GM18502 (cell line): ENCODE measurements at regions not wholly inside any gene's neighbourhood (a gene's known extent, or its start where the extent isn't known, plus 50 kb on each side); places are given as distances from the start of the nearest gene placed in this dataset.
A peak's percentile ranks its signal among the peaks of the same experiment; 100 is the strongest.
"Not testable (repeated sequence)": the region's sequence is repeated elsewhere in the genome, so short reads cannot be mapped to it uniquely, and the experiment has no call there.

Experiments
- ATAC-seq: cut with Tn5 transposase; IDR thresholded peaks from one replicate; pipeline ENCODE4 v1.9.1; 2021; ENCODE audit warnings: mild to moderate bottlenecking; ENCODE audit not compliant: unreplicated experiment, poor library complexity

GRCh38 chr6:37078814-37079213, 73.4 kb downstream of the FGD2 start:
- ATAC-seq, result no peak

- ATAC-seq, result no peak
These were observed 75.7 kb downstream of the FGD2 start for GRCh38 chr6:37081042-37081607.

GRCh38 chr6:37082390-37083130, 77.1 kb downstream of the FGD2 start:
- ATAC-seq, result no peak

GRCh38 chr6:37083243-37084138, 78.0 kb downstream of the FGD2 start:
- ATAC-seq, result no peak

- ATAC-seq, result not testable (repeated sequence)
These were observed 79.2 kb downstream of the FGD2 start for GRCh38 chr6:37084665-37085064.

- no peak for ATAC-seq
These were observed 79.7 kb downstream of the FGD2 start for GRCh38 chr6:37085198-37085597.

- no peak for ATAC-seq
These were observed 81.1 kb upstream of the PIM1 start for GRCh38 chr6:37088897-37089296.

DNA sequence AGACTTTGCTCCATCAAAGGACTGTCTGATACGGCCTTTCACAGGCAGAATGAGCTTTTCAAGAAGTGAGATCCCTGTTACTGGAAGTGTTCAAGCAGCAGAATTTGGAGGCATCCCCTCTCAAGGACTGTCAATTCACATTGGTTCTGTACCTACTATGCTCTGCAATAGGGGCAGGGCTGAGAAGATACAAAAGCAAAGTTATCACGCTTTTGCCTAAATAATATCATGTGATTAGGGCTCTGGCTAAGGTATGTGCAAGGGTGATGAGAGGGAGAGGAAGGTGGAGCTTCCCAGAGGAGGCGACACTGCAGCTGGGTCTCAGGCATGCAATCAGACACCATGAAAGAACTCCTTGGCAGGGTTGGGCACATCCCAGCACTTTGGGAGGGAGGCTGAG, 80.2 kb upstream of the PIM1 start:
- no peak for ATAC-seq

DNA sequence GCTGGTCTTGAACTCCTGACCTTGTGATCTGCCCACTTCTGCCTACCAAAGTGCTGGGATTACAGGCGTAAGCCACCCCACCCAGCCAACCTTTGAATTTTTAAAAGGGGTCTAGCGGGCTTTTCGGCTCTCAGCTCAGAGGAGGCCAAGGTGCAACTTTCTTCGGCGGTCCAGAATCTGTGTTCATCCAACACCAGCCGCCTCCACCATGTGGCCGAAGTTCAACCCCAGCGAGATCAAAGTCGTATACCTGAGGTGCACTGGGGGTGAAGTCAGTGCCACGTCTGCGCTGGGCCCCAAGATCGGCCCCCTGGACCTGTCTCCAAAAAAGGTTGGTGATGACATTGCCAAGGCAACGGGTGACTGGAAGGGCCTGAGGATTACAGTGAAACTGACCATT, 78.8 kb upstream of the PIM1 start:
- not testable (repeated sequence) for ATAC-seq

DNA sequence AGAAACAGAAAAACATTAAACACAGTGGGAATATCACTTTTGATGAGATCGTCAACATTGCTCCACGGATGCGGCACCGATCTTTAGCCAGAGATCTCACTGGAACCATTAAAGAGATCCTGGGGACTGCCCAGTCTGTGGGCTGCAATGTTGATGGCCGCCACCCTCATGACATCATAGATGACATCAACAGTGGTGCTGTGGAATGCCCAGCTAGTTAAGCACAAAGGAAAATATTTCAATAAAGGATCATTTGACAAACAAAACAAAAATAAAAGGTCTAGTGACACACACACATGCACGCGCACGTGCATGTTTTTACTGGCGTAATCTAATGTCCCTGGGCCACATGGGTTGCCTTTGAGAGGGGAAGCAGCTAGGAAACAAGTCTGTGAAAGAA, 78.4 kb upstream of the PIM1 start:
- ATAC-seq, result not testable (repeated sequence)

DNA sequence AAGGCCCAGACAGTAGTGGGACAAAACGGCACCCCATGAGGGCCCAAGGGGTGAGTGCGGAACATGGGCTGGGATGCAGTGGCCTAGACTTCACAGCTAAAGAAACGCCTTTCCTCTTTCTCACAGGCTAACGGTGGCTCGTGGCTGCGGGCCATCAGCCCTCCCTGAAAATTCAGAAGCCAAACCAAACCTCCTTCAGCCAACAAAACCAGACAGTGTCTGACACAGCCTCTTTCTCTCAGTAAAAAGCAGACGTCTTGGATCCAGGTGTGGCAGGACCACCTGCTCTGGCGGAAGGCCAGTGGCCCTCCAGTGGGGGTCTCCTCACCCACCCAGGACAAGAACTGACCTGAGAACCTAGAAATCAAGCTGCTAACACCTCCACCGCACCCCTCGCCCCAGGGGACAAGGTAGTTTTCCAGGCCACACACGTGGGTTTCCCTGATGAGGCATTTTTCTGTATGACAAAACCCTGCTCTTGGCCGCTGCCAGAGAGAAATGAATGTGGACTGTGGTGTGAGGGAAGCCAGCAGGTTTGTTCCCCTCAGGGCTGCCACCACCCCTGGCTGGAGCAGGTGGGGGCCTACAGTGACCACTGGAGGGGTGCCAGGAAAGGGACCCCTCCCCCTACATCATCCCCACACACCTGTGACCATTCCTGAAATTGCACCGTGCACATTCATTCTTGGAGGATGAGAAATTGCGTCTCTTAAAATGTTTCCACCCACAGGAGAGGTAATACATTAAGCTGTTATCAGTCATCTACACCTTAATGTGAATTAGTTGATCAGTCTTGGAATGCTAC, 76.8 kb upstream of the PIM1 start:
- ATAC-seq, result no peak

- no peak for ATAC-seq
These were observed 76.3 kb upstream of the PIM1 start for GRCh38 chr6:37093728-37094069.

GRCh38 chr6:37095997-37096396, 74.0 kb upstream of the PIM1 start:
- ATAC-seq, result no peak

- no peak for ATAC-seq
These were observed 72.6 kb upstream of the PIM1 start for GRCh38 chr6:37097335-37097734.

DNA sequence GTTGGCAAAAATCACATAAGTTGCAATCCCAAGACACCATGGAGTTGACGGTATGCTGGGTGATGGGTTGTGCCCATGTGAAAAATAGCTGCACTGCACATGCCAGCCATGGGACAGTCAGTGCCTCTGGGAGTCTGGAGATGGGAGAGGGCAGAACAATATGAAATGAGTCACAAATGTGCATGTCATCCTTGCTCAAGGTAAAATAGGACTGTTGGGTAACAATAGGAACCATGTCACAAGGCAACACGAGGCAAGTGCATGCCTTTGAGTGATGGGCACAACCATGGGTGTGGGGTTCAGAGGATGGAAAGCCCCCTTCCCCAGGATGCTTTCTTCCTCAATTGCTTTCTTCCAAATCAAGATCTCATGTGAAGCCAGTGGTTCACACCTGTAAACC, 70.5 kb upstream of the PIM1 start:
- ATAC-seq, result no peak

DNA sequence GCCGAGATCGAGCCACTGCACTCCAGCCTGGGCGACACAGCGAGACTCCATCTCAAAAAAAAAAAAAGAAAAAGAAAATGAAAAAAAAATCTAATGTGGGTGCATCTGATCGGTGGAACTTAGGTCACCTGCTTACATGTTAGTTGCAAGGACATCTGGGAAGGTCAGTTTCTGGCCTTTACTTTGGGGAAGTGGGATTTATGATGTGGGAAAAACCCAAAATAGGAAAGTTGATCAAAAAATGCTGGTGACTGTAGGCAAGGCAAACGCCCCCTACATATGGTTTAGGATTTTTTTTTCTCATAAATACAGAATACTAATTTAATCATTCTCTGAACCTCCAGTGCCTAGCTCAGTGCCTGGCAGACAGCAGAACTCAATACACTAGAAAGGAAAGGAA, 69.2 kb upstream of the PIM1 start:
- ATAC-seq, result no peak

DNA sequence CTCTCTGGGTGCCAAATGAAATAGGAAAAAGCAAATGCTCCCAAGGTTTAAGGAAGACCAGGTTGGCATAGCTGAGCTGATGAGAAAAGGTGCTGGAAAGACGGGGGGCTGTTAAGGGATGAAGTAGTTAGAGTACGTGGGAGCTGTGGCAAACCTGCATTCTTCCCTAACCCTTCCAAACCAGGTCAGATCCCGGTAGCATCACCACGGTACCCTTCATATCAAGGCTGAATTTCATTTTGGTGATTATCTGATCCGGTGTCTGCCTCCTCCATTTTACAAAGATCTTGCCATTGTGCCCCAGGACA, 68.0 kb upstream of the PIM1 start:
- no peak for ATAC-seq

- ATAC-seq, result peak; percentile 88
These were observed 67.4 kb upstream of the PIM1 start for GRCh38 chr6:37102299-37103168.

DNA sequence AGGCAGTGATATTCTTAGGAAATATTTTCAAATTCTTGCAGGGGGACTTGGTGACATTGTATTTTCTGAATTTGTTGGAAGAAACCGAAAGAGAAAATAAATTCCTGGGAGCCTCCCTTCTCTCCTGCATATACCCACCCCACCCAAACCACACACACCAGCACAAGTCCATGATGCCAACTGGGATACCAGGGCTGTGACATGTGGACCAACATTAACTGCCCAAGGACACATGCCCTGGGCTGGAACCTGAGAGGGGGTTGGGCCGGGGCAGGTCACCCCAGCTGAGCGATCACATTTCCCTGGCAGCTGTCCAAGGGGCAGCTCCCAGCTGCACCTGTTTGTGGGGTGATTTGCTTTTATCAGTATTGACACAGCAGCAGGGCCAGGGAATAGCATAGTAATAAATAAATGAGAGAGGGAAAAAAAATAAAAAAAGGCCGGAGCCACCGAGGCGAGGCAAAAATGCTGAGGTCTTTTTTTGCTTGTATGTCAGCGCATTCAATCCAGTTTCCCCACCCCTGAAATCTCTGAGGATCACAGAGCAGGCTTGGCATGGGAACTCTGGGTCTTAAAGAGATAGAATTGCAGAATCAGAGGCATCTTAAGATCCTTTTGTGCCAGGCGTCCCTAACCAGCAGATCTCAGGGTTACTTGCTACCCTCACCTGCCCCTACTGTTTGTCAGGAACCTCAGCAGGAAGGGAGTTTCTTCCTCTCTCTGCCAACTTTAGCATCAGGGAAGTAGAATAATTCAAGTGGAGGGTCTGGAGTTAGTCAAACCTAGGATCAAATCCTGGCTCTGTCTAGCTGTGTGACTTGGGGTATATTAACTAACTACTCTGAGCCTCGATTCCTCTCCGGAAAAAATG, 66.5 kb upstream of the PIM1 start:
- ATAC-seq, result peak; percentile 43
